ENCODE measurements at regions not wholly inside any gene's neighbourhood (a gene's known extent, or its start where the extent isn't known, plus 50 kb on each side); places are given as distances from the start of the nearest gene placed in this dataset.

DNA sequence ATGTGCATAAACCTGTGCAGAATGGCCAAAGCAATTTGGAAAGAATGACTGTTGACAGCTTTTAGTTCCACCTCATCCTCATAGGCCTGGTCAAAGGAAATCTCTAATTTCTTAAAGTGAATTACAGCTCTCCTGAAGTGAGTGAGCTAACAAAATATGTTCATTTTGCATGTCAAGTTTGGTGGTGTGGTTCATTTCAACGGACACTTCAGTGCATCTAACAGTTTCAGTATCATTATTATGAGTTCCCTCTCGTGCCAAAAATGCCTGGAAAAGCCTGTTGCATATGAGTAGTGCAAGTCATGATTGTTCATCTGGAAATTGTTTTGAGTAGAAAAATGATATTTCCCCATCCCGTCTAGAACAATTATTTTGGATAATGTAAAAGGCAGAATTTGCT is 53.2 kb upstream of the HMHB1 start:
- Histone ChIP-seq H3K4ac (replicated peaks; ENCODE audit: insufficient read length, low read depth, low read length) (no peak overlapping the region), H2BK12ac (ENCODE audit: low read depth, low read length) (no peak overlapping the region), H3K14ac (ENCODE audit: insufficient read length) (no peak overlapping the region), H3K79me2 (ENCODE audit: control insufficient read depth in 1 of 2, insufficient read depth in 2 of 2, low read length in 2 of 2) (no peaks in the 10 kb centered on the region), H4K8ac (ENCODE audit: extremely low read depth, insufficient read depth, low read length) (no peak overlapping the region), H4K91ac (replicated peaks; ENCODE audit: insufficient read length, low read length) (no peak overlapping the region), H2BK20ac (ENCODE audit: low read length) (no peak overlapping the region), H2AFZ (ENCODE audit: low read length) (no peak overlapping the region), H3K9ac (replicated peaks in 1 of 4; ENCODE audit: extremely low read depth in 1 of 4, low read depth in 3 of 4, low read length in 3 of 4) (no peak overlapping the region), H3K4me1 (replicated peaks in 1 of 4; ENCODE audit: control insufficient read depth in 3 of 4, insufficient read depth in 4 of 4, low read length in 3 of 4) (no peaks in the 10 kb centered on the region), H2BK15ac (ENCODE audit: low read length) (no peak overlapping the region), H4K20me1 (replicated peaks in 1 of 2; ENCODE audit: control insufficient read depth in 1 of 2, insufficient read depth in 2 of 2, low read length in 2 of 2) (no peaks in the 10 kb centered on the region), H2AK5ac (ENCODE audit: low read depth, low read length) (no peak overlapping the region), H2BK5ac (ENCODE audit: low read depth, low read length) (no peak overlapping the region), H4K5ac (ENCODE audit: insufficient read length, low read depth, low read length) (no peak overlapping the region), H3K79me1 (ENCODE audit: low read depth, low read length) (no peaks in the 10 kb centered on the region), H3K23me2 (ENCODE audit: low read depth, low read length) (no peaks in the 10 kb centered on the region), H3K27me3 (replicated peaks in 1 of 4; ENCODE audit: control insufficient read depth in 3 of 4, extremely low read depth in 1 of 4, insufficient read depth in 3 of 4, low read length in 3 of 4) (no peaks in the 10 kb centered on the region), H3K9me3 (ENCODE audit: insufficient read depth in 2 of 2, low read depth in 1 of 2, low read length in 1 of 2) (no peaks in the 10 kb centered on the region), H3K36me3 (ENCODE audit: control insufficient read depth in 2 of 4, insufficient read depth in 4 of 4, low read length in 3 of 4) (no peaks in the 10 kb centered on the region), H3K27ac (ENCODE audit: low read depth, low read length) (no peak overlapping the region), H3K56ac (replicated peaks; ENCODE audit: insufficient read length, low read depth, low read length) (no peak overlapping the region), H3K4me3 (ENCODE audit: extremely low read depth in 1 of 4, insufficient read depth in 2 of 4, low read depth in 3 of 4, low read length in 4 of 4) (no peak overlapping the region), H3K4me2 (ENCODE audit: insufficient read depth in 1 of 2, low read depth in 2 of 2, low read length in 2 of 2) (no peak overlapping the region), H3K23ac (ENCODE audit: insufficient read length) (no peak overlapping the region), H2BK120ac (replicated peaks; ENCODE audit: low read depth, low read length) (no peak overlapping the region), H3K18ac (ENCODE audit: extremely low read depth, low read length) (no peak overlapping the region)
- FAIRE-seq (no peak), DNase-seq (ENCODE audit: low read depth in 1 of 2, low spot score in 2 of 2) (no peak)
- CTCF ChIA-PET (ENCODE audit: partially characterized antibody) = interaction anchor here (2.8 kb wide), 1 partner anchor 8 kb away, joined by 9 read pairs; no protein-coding TSS in a partner anchor
- 89% methylated on average over 3 of the region's 3 CpGs; no CpG with 5 or more reads in 1 of the 2 experiments for WGBS, 2 experiments (ENCODE audit: extremely low coverage in 1 of 2, insufficient coverage in 1 of 2, insufficient read length in 1 of 2, insufficient replicate concordance in 2 of 2, low coverage in 1 of 2, low lambda C conversion rate in 2 of 2, missing lambda C conversion rate in 1 of 2)
- POLR2A ChIA-PET (ENCODE audit: partially characterized antibody) = no interaction called here
- TF ChIP-seq RXRA (IDR thresholded peaks at IDR 0.05; ENCODE audit: insufficient read depth, low read depth, low read length) = no peak
- TF ChIP-seq SIRT6 (IDR thresholded peaks at IDR 0.05; ENCODE audit: low read length) = no peak
- no peak for TF ChIP-seq TCF12 (IDR thresholded peaks at IDR 0.05; ENCODE audit: low read depth, low read length)
- no peak for TF ChIP-seq POLR2A (IDR thresholded peaks at IDR 0.05; ENCODE audit: control extremely low read depth in 1 of 2, low read depth in 2 of 2, low read length in 2 of 2)
- TF ChIP-seq CBX5 (IDR thresholded peaks at IDR 0.05; ENCODE audit: low read depth, low read length) = no peak
- no peak for TF ChIP-seq FOSL1 (IDR thresholded peaks at IDR 0.05; ENCODE audit: insufficient read depth, low read depth, low read length)
- no peak for TF ChIP-seq TAF1 (IDR thresholded peaks at IDR 0.05; ENCODE audit: low read depth, low read length)
- no peak for TF ChIP-seq CTCF (IDR thresholded peaks at IDR 0.05; ENCODE audit: control extremely low read depth in 1 of 3, insufficient read depth in 1 of 3, low read depth in 1 of 3, low read length in 3 of 3)
